Left cardiac atrium (tissue), 4 donors: ENCODE measurements at regions not wholly inside any gene's neighbourhood (a gene's known extent, or its start where the extent isn't known, plus 50 kb on each side); places are given as distances from the start of the nearest gene placed in this dataset.

Source experiments
- ATAC-seq, 2 donors: fragments of 200-7000 bp; cut with Tn5 transposase; one replicate each; pipeline ENCODE4 v1.9.1; 2020; ENCODE audit warnings: mild to moderate bottlenecking in 2 of 2, moderate library complexity in 2 of 2
- DNase-seq: peaks from one replicate; pipeline ENCODE4 v3.0.0-alpha.2; 2020
- intact Hi-C, 2 donors: fragments of 100-400 bp; cut with DNase I; formaldehyde crosslinking; loops; one replicate each; pipeline versions ENCODE4 v1.14.1 to v1.15.1; 2022 to 2023
- donor health status: DM: no; HTN: yes; CAD: no.
- donor health status: DM: no; HTN: yes; CAD: no; lungs with severe emphysema.
- donor health status: DM: yes; HTN: yes; CAD: no.
- donor health status: Dilated cardiomyopathy.

GRCh38 chr16:85208643-85209520, 96.6 kb upstream of the CIBAR2 start:
- ATAC-seq, result no peak
- intact Hi-C loops, result no loop called here
- DNase-seq, result no peak

DNA sequence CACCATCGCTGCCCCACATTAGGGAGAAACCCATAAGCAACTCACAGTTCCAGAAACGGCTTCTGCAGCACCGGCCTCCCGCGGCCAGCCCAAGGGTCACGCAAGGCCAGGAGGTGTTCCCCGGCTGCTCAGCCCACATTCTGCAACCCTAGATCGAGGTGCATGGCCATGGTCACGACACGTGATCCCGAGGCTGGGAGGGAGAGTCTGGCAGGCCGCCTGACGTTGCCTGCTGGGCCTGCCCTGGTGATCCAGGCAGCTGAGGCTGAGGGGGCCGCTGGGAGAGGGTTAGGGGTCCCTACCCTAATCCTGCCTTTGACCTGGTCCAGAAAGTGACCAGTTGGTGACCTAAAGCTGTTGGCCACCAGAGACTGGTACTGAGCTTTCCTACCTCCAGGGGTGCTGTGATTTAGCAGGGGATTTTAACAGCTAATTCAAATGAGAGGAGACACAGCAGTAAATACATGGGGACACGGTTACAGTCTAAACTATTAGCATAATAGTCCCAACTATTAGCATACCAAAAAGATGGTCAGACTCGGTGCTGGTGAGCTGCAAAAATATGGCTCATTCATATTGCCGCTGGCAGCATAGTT, 97.4 kb upstream of the CIBAR2 start:
- intact Hi-C loops, result no loop called here
- DNase-seq (no peak), ATAC-seq (peak in 1 of 2 donors; percentile 11)

DNA sequence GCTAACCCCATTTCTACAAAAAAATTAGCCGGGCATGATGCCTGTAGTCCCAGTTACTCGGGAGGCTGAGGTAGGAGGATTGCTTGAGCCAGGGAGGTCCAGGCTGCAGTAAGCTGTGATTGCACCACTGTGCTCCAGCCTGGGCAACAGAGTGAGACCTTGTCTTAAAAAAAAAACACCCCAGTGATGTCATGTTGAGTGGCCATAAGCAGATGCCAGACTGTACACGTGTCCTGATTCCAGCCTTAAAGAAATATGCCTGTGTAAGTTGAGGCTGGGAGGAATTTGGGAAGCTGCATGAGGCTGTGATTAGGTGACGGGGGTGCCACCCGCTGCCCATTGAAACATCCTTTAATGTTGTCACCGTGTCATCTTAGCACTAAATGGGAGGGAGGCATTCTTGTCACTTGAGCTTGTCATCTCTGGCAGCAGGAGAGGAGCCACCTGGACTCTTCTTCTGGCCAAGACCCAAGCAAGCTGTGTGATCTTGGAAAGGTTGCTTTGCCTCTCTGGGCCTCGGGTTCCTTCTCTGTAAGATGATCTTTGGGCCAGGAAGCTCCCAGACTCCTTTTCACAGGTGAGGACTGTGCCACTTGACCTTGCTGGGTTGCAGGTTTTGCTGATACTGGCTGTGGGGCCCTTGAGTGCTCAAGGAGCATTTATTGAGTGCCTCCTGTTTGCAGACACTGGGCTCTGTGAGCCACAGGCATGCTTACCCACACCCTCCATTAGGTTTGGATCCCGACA, 98.3 kb upstream of the CIBAR2 start:
- DNase-seq, result no peak
- no peak for ATAC-seq
- intact Hi-C loops, result no loop called here

DNA sequence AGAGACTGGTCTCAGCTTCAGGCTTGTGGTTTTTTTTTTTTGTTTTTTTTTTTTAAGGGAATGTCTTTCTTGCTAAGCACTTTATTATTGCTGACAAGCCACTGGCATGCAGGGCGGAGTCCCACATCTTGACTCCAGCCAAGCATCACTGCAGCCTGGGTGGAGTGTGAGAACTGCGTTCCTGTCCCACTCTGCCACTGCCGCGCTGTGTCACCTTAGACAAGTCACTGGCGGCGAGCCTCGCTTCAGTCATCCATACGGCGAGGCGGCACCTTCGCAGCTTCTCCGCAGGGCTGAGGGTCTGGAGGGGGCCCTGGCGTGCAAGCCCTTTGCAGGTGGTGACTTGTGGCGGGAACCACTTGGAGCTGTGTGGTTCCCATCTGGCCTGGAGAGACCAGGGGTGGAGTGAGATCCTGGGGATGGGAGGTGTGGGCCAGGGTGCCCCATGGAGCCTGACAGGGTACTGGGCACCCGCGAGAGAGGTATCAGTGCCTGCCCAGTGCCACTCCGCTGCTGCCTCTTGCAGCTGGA, 99.1 kb upstream of the CIBAR2 start:
- DNase-seq (no peak), ATAC-seq (no peak)
- intact Hi-C loops, result no loop called here

DNA sequence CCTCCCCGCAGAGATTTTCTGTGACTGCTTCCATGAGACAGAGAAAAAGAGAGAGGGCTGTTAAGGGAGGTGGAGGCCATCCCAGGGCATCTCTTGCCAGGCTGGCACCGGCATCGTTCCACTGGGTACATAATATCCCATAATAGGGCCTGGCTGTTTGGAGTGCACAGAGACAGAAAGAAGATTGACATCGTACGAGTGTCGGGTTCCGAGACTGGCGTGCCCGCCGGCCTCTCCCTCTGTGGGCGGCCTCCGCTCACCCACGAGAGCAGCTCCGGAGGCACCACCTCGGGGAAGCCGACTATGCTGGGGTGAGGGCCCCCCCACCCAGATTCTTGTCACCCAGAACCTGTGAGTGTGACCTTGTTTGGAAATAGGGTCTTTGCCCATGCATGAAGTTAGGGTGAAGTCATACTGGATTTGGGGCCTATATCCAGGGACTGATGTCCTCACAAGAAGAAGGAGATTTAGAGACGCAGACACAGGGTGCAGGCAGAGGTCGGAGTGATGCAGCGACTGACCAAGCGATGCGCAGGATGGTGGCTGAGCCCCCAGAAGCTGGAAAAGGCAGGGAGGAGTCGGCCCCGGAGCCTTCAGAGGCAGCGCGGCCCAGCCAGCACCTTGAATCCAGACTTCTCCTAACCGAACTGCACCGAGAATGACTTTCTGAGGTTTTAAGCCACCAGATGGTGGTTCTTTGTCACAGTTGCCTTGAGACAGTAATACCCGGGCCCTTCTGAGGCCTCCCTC, 101.8 kb upstream of the CIBAR2 start:
- DNase-seq, result no peak
- ATAC-seq, result no peak
- intact Hi-C loops, result no loop called here

DNA sequence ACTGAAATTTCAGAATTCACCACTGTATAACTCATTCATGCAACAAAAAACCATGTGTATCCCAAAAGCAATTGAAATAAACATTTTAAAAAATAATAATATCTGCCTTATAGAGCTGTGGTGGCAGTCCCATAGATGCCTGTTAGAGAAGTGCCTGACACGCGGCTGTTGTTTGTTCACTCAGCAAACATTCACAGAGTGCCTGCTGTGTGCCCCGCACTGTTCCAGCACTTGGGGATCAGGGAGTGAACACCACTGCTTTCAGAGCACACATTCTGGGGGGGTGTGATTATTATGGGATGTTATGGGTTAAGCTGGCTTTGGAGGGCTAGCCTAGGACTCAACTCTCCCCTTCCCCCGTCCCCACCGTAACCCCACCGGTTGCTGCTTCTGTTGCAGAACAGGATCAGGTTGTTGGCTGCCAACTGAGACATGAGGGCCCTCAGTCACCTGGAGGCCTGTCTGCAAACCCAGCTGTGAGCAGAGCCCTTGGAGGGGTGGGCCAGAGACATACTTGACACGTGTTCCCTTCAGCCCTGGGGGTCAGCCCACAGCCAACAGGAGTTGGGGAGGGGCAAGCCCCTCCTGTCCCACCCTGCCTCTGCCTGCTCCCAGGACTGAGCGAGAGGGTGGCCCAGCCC, 103.3 kb upstream of the CIBAR2 start:
- DNase-seq (no peak), ATAC-seq (no peak)
- intact Hi-C loops, result no loop called here

DNA sequence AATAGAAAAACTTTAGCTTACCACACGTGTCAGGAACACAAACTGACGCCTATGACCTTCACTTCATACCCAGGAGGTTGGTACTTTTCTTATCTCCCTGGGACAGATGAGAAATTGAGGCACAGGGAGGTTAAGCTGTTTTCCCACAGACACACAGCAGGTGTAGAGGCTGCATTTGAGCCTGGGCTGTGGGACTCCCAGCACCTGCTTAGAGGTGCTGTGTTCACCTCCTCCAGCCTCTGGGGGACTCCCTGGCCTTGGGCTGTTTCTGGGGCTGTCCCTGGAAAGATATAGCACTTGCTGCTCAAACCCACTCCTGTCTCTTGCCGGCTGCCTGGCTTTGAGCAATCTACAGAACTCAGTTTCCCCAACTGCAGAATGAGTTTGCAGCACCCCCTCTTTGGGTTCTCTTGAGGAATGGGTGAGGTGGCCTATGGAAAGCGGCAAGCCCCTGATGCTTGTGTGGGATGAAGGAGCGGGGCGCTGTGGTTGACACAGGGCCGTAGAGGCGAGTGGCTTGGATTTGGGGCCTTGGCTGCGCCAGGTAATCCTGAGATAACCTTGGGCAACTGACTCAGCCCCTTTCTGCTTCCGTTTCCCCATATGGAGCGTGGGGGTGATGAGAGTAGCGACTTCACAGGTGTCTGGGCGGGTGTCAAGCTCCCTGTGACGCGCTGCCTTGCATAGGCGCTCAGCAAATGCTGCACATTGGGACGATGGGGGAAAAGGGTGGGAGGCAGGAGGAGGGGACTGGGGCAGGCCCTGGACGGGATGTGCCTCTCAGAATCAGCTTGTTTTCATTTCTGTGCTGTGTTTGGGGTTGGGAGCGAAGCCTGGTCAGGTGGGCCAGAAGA, 104.5 kb upstream of the CIBAR2 start:
- no peak for DNase-seq
- no peak for ATAC-seq
- intact Hi-C loops, result no loop called here

GRCh38 chr16:85220125-85220839, 108.0 kb upstream of the CIBAR2 start:
- DNase-seq (peak; percentile 72), ATAC-seq (peak; percentile 80 to 84)
- intact Hi-C loops, result no loop called here

GRCh38 chr16:85220964-85221731, 108.9 kb upstream of the CIBAR2 start:
- DNase-seq (no peak), ATAC-seq (no peak)
- intact Hi-C loops, result no loop called here

GRCh38 chr16:85221771-85222154, 109.5 kb upstream of the CIBAR2 start:
- intact Hi-C loops, result no loop called here
- no peak for ATAC-seq
- DNase-seq, result no peak

DNA sequence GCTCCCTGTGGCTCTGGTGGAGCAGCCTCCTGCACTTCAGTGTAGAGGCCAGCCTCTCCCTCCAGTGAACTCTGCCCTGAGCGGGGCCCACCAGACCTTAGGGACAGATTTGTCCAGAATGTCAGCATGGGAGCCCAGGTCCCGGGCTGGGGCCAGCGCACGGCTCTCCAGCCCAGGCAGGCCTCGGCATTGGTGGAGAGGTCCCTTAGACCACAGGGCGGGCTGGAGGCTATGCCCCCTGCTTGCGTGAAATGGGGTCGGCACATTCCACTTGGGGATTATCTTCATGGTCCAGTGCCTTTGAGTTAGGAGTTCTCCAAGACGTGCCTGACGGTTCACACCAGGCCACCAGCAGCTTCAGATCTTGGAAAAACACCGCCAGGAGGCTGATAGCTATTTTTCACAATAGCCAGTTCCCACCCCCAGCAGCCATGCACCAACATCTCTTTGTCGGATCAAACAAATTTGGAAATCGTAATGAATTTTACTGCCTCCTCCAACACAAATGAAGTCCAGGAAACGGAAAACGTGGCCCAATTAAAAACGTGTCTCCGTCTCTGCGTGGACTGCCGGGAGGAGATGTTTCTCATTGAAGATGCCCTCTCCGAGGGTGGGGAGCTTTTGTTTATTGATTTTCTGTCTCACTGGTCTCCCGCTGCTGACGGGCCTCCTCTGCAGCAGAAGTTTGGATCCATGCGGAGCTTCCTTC, 110.0 kb upstream of the CIBAR2 start:
- intact Hi-C loops, result no loop called here
- DNase-seq (no peak), ATAC-seq (no peak)

- intact Hi-C loops, result no loop called here
- DNase-seq, result no peak
- ATAC-seq, result no peak
Observed at GRCh38 chr16:85225257-85225656, 113.0 kb upstream of the CIBAR2 start.

GRCh38 chr16:85225721-85226120, 113.4 kb upstream of the CIBAR2 start:
- intact Hi-C loops, result no loop called here
- DNase-seq, result no peak
- no peak for ATAC-seq

GRCh38 chr16:85227084-85227945, 115.0 kb upstream of the CIBAR2 start:
- no peak for DNase-seq
- ATAC-seq, result no peak
- intact Hi-C loops, result no loop called here
